Activated T-cell treated with anti-CD3 and anti-CD28 coated beads, Interleukin-2, amount 50 U/mL, for 4 hours (primary cell): ENCODE measurements at regions not wholly inside any gene's neighbourhood (a gene's known extent, or its start where the extent isn't known, plus 50 kb on each side); places are given as distances from the start of the nearest gene placed in this dataset.

Source experiments
- ATAC-seq, 2 donors: fragments of 200-7000 bp; cut with Tn5 transposase; one replicate each; pipeline ENCODE4 v1.10.0; 2021
- DNase-seq: peaks from one replicate; pipeline ENCODE4 v3.0.0-alpha.2; 2020
- H3K27me3 Mint-ChIP-seq: one replicate; pipeline ENCODE4 v1.8.0; 2021; ENCODE audit warnings: low read depth, mixed read lengths
- H3K36me3 Mint-ChIP-seq: one replicate; pipeline ENCODE4 v1.8.0; 2022; ENCODE audit warnings: mixed read lengths; ENCODE audit not compliant: insufficient read depth
- H3K4me1 Mint-ChIP-seq: one replicate; pipeline ENCODE4 v1.8.0; 2021; ENCODE audit warnings: low read depth, mixed read lengths
- H3K4me3 Mint-ChIP-seq: one replicate; pipeline ENCODE4 v1.8.0; 2021; ENCODE audit warnings: mild to moderate bottlenecking, moderate library complexity, mixed read lengths
- H3K9me3 Mint-ChIP-seq: one replicate; pipeline ENCODE4 v1.8.0; 2021; ENCODE audit warnings: mixed read lengths

DNA sequence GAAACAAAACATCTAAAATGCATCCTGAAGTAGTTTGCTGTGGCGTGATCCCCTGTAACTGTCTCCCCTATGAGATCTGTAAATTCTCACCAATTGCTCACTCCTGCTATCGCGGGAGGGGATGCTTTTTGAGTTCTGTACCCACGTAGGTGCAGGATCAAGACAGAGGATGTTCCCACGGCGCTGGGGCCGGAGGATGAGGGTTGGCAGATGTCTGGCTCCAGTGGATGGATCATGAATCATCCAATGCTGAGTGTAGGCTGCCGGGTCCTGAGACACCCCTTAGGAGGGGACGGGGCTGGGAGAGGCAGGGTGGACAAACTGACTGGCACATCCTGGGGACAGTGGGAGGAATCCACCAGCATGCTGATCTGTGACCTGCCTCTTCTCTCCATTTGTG is 224.4 kb downstream of the USP6NL start:
- DNase-seq (no peak), ATAC-seq (no peak)
- no peaks in the 10 kb centered on the region for H3K27me3 Mint-ChIP-seq
- H3K9me3 Mint-ChIP-seq: no peaks in the 10 kb centered on the region
- peaks cover 2% of the 10 kb centered on the region for H3K4me1 Mint-ChIP-seq
- no peaks in the 10 kb centered on the region for H3K36me3 Mint-ChIP-seq
- no peak overlapping the region for H3K4me3 Mint-ChIP-seq
